Mesendoderm (in vitro differentiated cells): ENCODE measurements at regions not wholly inside any gene's neighbourhood (a gene's known extent, or its start where the extent isn't known, plus 50 kb on each side); places are given as distances from the start of the nearest gene placed in this dataset.

ENCODE experiments used
- DNase-seq: peaks from one replicate; pipeline ENCODE4 v3.0.0; 2013
- H2AK5ac ChIP-seq: 2 replicates; pipeline ENCODE4 v1.6.1; 2013; ENCODE audit warnings: low read length, inconsistent platforms
- H2BK120ac ChIP-seq: 2 replicates; pipeline ENCODE4 v1.6.1; 2013; ENCODE audit warnings: low read depth, mild to moderate bottlenecking, low read length, moderate library complexity, mixed read lengths
- H2BK15ac ChIP-seq: replicated peaks from 2 replicates; pipeline ENCODE4 v1.6.1; 2013; ENCODE audit warnings: low read depth, mild to moderate bottlenecking, moderate library complexity
- H2BK5ac ChIP-seq: 2 replicates; pipeline ENCODE4 v1.6.1; 2013; ENCODE audit warnings: low read length, inconsistent platforms
- H3K18ac ChIP-seq: 2 replicates; pipeline ENCODE4 v1.6.1; 2013; ENCODE audit warnings: mild to moderate bottlenecking, low read length, mixed read lengths
- H3K23ac ChIP-seq: one replicate; pipeline ENCODE4 v1.6.1; 2013; ENCODE audit warnings: low read length
- H3K27ac ChIP-seq: 2 replicates; pipeline ENCODE4 v1.5.1; 2013; ENCODE audit warnings: low read depth, mild to moderate bottlenecking, inconsistent platforms, low read length, moderate library complexity
- H3K27me3 ChIP-seq: 2 replicates; pipeline ENCODE4 v1.6.1; 2013; ENCODE audit warnings: low read length, control low read depth, mild to moderate bottlenecking, inconsistent platforms; ENCODE audit not compliant: insufficient read depth, poor library complexity
- H3K36me3 ChIP-seq: 2 replicates; pipeline ENCODE4 v1.6.1; 2013; ENCODE audit warnings: low read length, inconsistent platforms; ENCODE audit not compliant: control insufficient read depth, insufficient read depth
- H3K4ac ChIP-seq: one replicate; pipeline ENCODE4 v1.6.1; 2013; ENCODE audit warnings: low read depth, mild to moderate bottlenecking, low read length, moderate library complexity
- H3K4me1 ChIP-seq: 2 replicates; pipeline ENCODE4 v1.6.1; 2013; ENCODE audit warnings: low read depth, low read length, inconsistent platforms; ENCODE audit not compliant: control insufficient read depth
- H3K4me2 ChIP-seq: 2 replicates; pipeline ENCODE4 v1.6.1; 2013; ENCODE audit warnings: low read length
- H3K4me3 ChIP-seq: 2 replicates; pipeline ENCODE4 v1.5.1; 2013; ENCODE audit warnings: mild to moderate bottlenecking, low read length
- H3K56ac ChIP-seq: one replicate; pipeline ENCODE4 v1.6.1; 2013; ENCODE audit warnings: low read length
- H3K79me1 ChIP-seq: 2 replicates; pipeline ENCODE4 v1.6.1; 2013; ENCODE audit warnings: low read length, inconsistent platforms
- H3K79me2 ChIP-seq: 2 replicates; pipeline ENCODE4 v1.6.1; 2013; ENCODE audit warnings: mild to moderate bottlenecking, low read length; ENCODE audit not compliant: control insufficient read depth, insufficient read depth
- H3K9ac ChIP-seq: 2 replicates; pipeline ENCODE4 v1.6.1; 2013; ENCODE audit warnings: low read length, inconsistent platforms
- H4K5ac ChIP-seq: one replicate; pipeline ENCODE4 v1.6.1; 2013; ENCODE audit warnings: low read length
- H4K8ac ChIP-seq: one replicate; pipeline ENCODE4 v1.6.1; 2013; ENCODE audit warnings: low read depth, mild to moderate bottlenecking, control low read depth, low read length, moderate library complexity
- WGBS: extraction: QIAGEN DNeasy Blood & Tissue Kit; methylation state at CpG from one replicate; pipeline ENCODE4 v1.1.7; 2013; ENCODE audit warnings: low lambda C conversion rate, missing lambda C conversion rate; ENCODE audit not compliant: insufficient coverage; ENCODE audit errors: extremely low coverage; 5-methylcytosine and 5-hydroxymethylcytosine counted together

- no peaks in the 10 kb centered on the region for H3K79me1 ChIP-seq
- no peak overlapping the region for H4K5ac ChIP-seq
- H3K4me1 ChIP-seq = no peaks in the 10 kb centered on the region
- no peak overlapping the region for H3K56ac ChIP-seq
- H3K4ac ChIP-seq = no peak overlapping the region
- no peaks in the 10 kb centered on the region for H3K36me3 ChIP-seq
- no peak overlapping the region for H3K4me3 ChIP-seq
- no peaks in the 10 kb centered on the region for H3K79me2 ChIP-seq
- no peak overlapping the region for H4K8ac ChIP-seq
- H3K27ac ChIP-seq = no peak overlapping the region
- DNase-seq = no peak
- no peak overlapping the region for H2BK120ac ChIP-seq
- WGBS = no CpG with 5 or more reads among the region's 5 CpGs
- H3K18ac ChIP-seq = no peak overlapping the region
- no peak overlapping the region for H3K4me2 ChIP-seq
- H2BK15ac ChIP-seq = no peak overlapping the region
- H3K23ac ChIP-seq = no peak overlapping the region
- H3K9ac ChIP-seq = no peak overlapping the region
- H2AK5ac ChIP-seq = no peak overlapping the region
- no peak overlapping the region for H2BK5ac ChIP-seq
- H3K27me3 ChIP-seq = no peaks in the 10 kb centered on the region
Measured at GRCh38 chr6:108795814-108796213, 52.4 kb upstream of the ARMC2 start.

- no CpG with 5 or more reads among the region's 3 CpGs for WGBS
- H2BK120ac ChIP-seq = no peak overlapping the region
- no peak for DNase-seq
Measured at GRCh38 chr6:108796875-108797274, 51.3 kb upstream of the ARMC2 start.

GRCh38 chr6:108797951-108798669 lies 50.1 kb upstream of the ARMC2 start:
- no peaks in the 10 kb centered on the region for H3K36me3 ChIP-seq
- H2BK15ac ChIP-seq = no peak overlapping the region
- no peak overlapping the region for H4K8ac ChIP-seq
- no peak overlapping the region for H3K18ac ChIP-seq
- no peak overlapping the region for H3K4ac ChIP-seq
- no peaks in the 10 kb centered on the region for H3K79me1 ChIP-seq
- no peak overlapping the region for H2BK120ac ChIP-seq
- no peaks in the 10 kb centered on the region for H3K27me3 ChIP-seq
- DNase-seq = no peak
- no CpG with 5 or more reads among the region's 11 CpGs for WGBS
- no peak overlapping the region for H2BK5ac ChIP-seq
- no peak overlapping the region for H3K9ac ChIP-seq
- H3K56ac ChIP-seq = no peak overlapping the region
- H4K5ac ChIP-seq = no peak overlapping the region
- H3K4me2 ChIP-seq = no peak overlapping the region
- no peak overlapping the region for H3K27ac ChIP-seq
- no peak overlapping the region for H2AK5ac ChIP-seq
- H3K4me1 ChIP-seq = no peaks in the 10 kb centered on the region
- H3K4me3 ChIP-seq = no peak overlapping the region
- H3K23ac ChIP-seq = no peak overlapping the region
- H3K79me2 ChIP-seq = no peaks in the 10 kb centered on the region

More at GRCh38 chr6:108796875-108797274, 51.3 kb upstream of the ARMC2 start:
- Histone ChIP-seq H3K36me3 (no peaks in the 10 kb centered on the region), H3K79me2 (no peaks in the 10 kb centered on the region), H3K56ac (no peak overlapping the region), H3K79me1 (no peaks in the 10 kb centered on the region), H3K23ac (no peak overlapping the region), H2BK15ac (no peak overlapping the region), H3K4ac (no peak overlapping the region), H4K8ac (no peak overlapping the region), H2BK5ac (no peak overlapping the region), H4K5ac (no peak overlapping the region), H3K27me3 (no peaks in the 10 kb centered on the region), H3K9ac (no peak overlapping the region), H3K18ac (no peak overlapping the region), H3K4me1 (no peaks in the 10 kb centered on the region), H2AK5ac (no peak overlapping the region), H3K27ac (no peak overlapping the region), H3K4me2 (no peak overlapping the region), H3K4me3 (no peak overlapping the region)
